GM21576 (cell line): ENCODE measurements at regions not wholly inside any gene's neighbourhood (a gene's known extent, or its start where the extent isn't known, plus 50 kb on each side); places are given as distances from the start of the nearest gene placed in this dataset.

Experiments
- ATAC-seq: cut with Tn5 transposase; IDR thresholded peaks from one replicate; pipeline ENCODE4 v1.9.1; 2021; ENCODE audit warnings: mild to moderate bottlenecking, moderate library complexity; ENCODE audit not compliant: unreplicated experiment

- ATAC-seq: no peak
These were observed 199.3 kb downstream of the TFAP2C start for GRCh38 chr20:56828402-56828801.

- no peak for ATAC-seq
These were observed 200.8 kb downstream of the TFAP2C start for GRCh38 chr20:56829788-56830385.

GRCh38 chr20:56831795-56832194 lies 202.7 kb downstream of the TFAP2C start:
- no peak for ATAC-seq

GRCh38 chr20:56833427-56833826 lies 204.3 kb downstream of the TFAP2C start:
- no peak for ATAC-seq

- ATAC-seq: no peak
These were observed 206.9 kb downstream of the TFAP2C start for GRCh38 chr20:56835829-56836550.

GRCh38 chr20:56839222-56839621 lies 210.1 kb downstream of the TFAP2C start:
- no peak for ATAC-seq

GRCh38 chr20:56839786-56840185 lies 210.7 kb downstream of the TFAP2C start:
- no peak for ATAC-seq

GRCh38 chr20:56840716-56841261 lies 211.7 kb downstream of the TFAP2C start:
- ATAC-seq: no peak

GRCh38 chr20:56841346-56841908 lies 212.3 kb downstream of the TFAP2C start:
- ATAC-seq: no peak

- no peak for ATAC-seq
These were observed 212.9 kb downstream of the TFAP2C start for GRCh38 chr20:56842056-56842455.

GRCh38 chr20:56843386-56843785 lies 214.3 kb downstream of the TFAP2C start:
- no peak for ATAC-seq

- ATAC-seq: no peak
These were observed 214.7 kb downstream of the TFAP2C start for GRCh38 chr20:56843817-56844216.

- no peak for ATAC-seq
These were observed 216.5 kb downstream of the TFAP2C start for GRCh38 chr20:56845546-56846086.

GRCh38 chr20:56848561-56848960 lies 219.5 kb downstream of the TFAP2C start:
- no peak for ATAC-seq

GRCh38 chr20:56851552-56851951 lies 222.4 kb downstream of the TFAP2C start:
- ATAC-seq: no peak

- ATAC-seq: no peak
These were observed 226.6 kb downstream of the TFAP2C start for GRCh38 chr20:56855708-56856107.

GRCh38 chr20:56857950-56858349 lies 228.8 kb downstream of the TFAP2C start:
- ATAC-seq: no peak

GRCh38 chr20:56859039-56859800 lies 230.1 kb downstream of the TFAP2C start:
- ATAC-seq: no peak

- no peak for ATAC-seq
These were observed 230.7 kb downstream of the TFAP2C start for GRCh38 chr20:56859801-56860261.

GRCh38 chr20:56860413-56860812 lies 231.3 kb downstream of the TFAP2C start:
- no peak for ATAC-seq

GRCh38 chr20:56861590-56861989 lies 232.5 kb downstream of the TFAP2C start:
- no peak for ATAC-seq
